ENCODE measurements at regions not wholly inside any gene's neighbourhood (a gene's known extent, or its start where the extent isn't known, plus 50 kb on each side); places are given as distances from the start of the nearest gene placed in this dataset.

GRCh38 chr3:20405744-20406143 lies 219.7 kb upstream of the SGO1 start (continued):
- TF ChIP-seq ZBTB4 (CRISPR knock-in tag; IDR thresholded peaks at IDR 0.05) (no peak), BCL11A (IDR thresholded peaks at IDR 0.05; ENCODE audit: low read depth, low read length) (no peak), CBX5 (IDR thresholded peaks at IDR 0.05; ENCODE audit: low read depth) (no peak), ZNF274 (IDR thresholded peaks at IDR 0.05; ENCODE audit: insufficient read depth, insufficient read length) (no peak), GATAD2B (conservative IDR thresholded peaks at IDR 0.05; ENCODE audit: low read depth) (no peak)

- H3K27me3 ChIP-seq (replicated peaks in 1 of 2; ENCODE audit: control insufficient read depth in 2 of 2, insufficient read depth in 2 of 2, low read length in 1 of 2): no peaks in the 10 kb centered on the region
- ChIA-PET SMC1A (ENCODE audit: uncharacterized antibody, unreplicated experiment) (interaction anchor here (1.2 to 1.3 kb wide), 2 partner anchors 9 to 328 kb away, joined by 3 to 4 read pairs; no protein-coding TSS in a partner anchor), RAD21 (ENCODE audit: unreplicated experiment) (no interaction called here), CTCF (no interaction called here), POLR2A (no interaction called here)
- no peaks in the 10 kb centered on the region for H3K4me1 ChIP-seq (ENCODE audit: control insufficient read depth, insufficient read depth, low read length)
- no peak overlapping the region for H3K4me2 ChIP-seq (ENCODE audit: control insufficient read depth, insufficient read depth)
- DNase-seq (ENCODE audit: low read depth, low spot score): no peak
- no peaks in the 10 kb centered on the region for H3K9me3 ChIP-seq (replicated peaks; ENCODE audit: control insufficient read depth, insufficient read depth, low read length)
- FAIRE-seq: no peak
- 15% methylated on average over 3 of the region's 3 CpGs for WGBS (ENCODE audit: insufficient coverage, insufficient replicate concordance, low lambda C conversion rate, missing lambda C conversion rate)
- H3K4me3 ChIP-seq: no peak overlapping the region
- no peaks in the 10 kb centered on the region for H3K79me2 ChIP-seq (ENCODE audit: control insufficient read depth, insufficient read depth, low read length)
- intact Hi-C loops (cut with micrococcal nuclease; ENCODE audit: unreplicated experiment) (no loop called here), in situ Hi-C loops (cut with MboI) (no loop called here)
- H3K27ac ChIP-seq (ENCODE audit: control insufficient read depth, insufficient read depth): no peak overlapping the region
- no peaks in the 10 kb centered on the region for H3K36me3 ChIP-seq (ENCODE audit: control insufficient read depth in 2 of 2, insufficient read depth in 2 of 2, low read length in 1 of 2)
- no peaks in the 10 kb centered on the region for H4K20me1 ChIP-seq (ENCODE audit: control insufficient read depth, insufficient read depth)
- no TSS peak for BruUV-seq (replicated peaks)
- H2AFZ ChIP-seq (ENCODE audit: control insufficient read depth, low read depth, low read length): no peak overlapping the region
- H3K9ac ChIP-seq (ENCODE audit: control insufficient read depth, insufficient read depth, low read length): no peak overlapping the region
- ATAC-seq: no peak
- TF ChIP-seq RBBP5 (conservative IDR thresholded peaks at IDR 0.05) (no peak), CBX3 (IDR thresholded peaks at IDR 0.05; ENCODE audit: borderline replicate concordance, low read depth) (no peak), SKIL (IDR thresholded peaks at IDR 0.05; ENCODE audit: low read depth, poor library complexity, severe bottlenecking) (no peak), NFYA (IDR thresholded peaks at IDR 0.05; ENCODE audit: borderline replicate concordance, low read depth, low read length) (no peak), ESRRA (IDR thresholded peaks at IDR 0.05; ENCODE audit: low read length) (no peak), EGR1 (IDR thresholded peaks at IDR 0.05; ENCODE audit: borderline replicate concordance in 1 of 2, low read depth in 2 of 2, low read length in 2 of 2) (no peak), ZBTB11 (CRISPR knock-in tag; IDR thresholded peaks at IDR 0.05) (no peak), YY1 (IDR thresholded peaks at IDR 0.05; ENCODE audit: low read depth, low read length) (no peak), HDAC2 (IDR thresholded peaks at IDR 0.05) (no peak), LARP7 (IDR thresholded peaks at IDR 0.05) (no peak), SMAD1 (IDR thresholded peaks at IDR 0.05; ENCODE audit: low read depth, partially characterized antibody) (no peak), GATAD2B (conservative IDR thresholded peaks at IDR 0.05; ENCODE audit: low read depth) (no peak)
Measured at GRCh38 chr3:20405231-20405630, 219.2 kb upstream of the SGO1 start.
